Sciatic nerve (tissue), 2 donors: ENCODE measurements at regions not wholly inside any gene's neighbourhood (a gene's known extent, or its start where the extent isn't known, plus 50 kb on each side); places are given as distances from the start of the nearest gene placed in this dataset.

Experiments
- ATAC-seq: fragments of 200-7000 bp; cut with Tn5 transposase; one replicate; pipeline ENCODE4 v1.9.1; 2020; ENCODE audit warnings: mild to moderate bottlenecking, moderate library complexity
- DNase-seq: peaks from one replicate; pipeline ENCODE4 v3.0.0-alpha.2; 2020; ENCODE audit warnings: low spot score
- intact Hi-C: fragments of 100-400 bp; cut with DNase I; formaldehyde crosslinking; loops from one replicate; pipeline ENCODE4 v1.14.2; 2022
- donor health status: DM: no; HTN: no; CAD: no.
- donor health status: DM: no; HTN: no; CAD: no.

GRCh38 chr9:134967547-134967930, 49.8 kb upstream of the FCN1 start:
- intact Hi-C loops: no loop called here
- peak; percentile 48 for DNase-seq
- ATAC-seq: peak; percentile 57

GRCh38 chr9:134968011-134968822, 50.5 kb upstream of the FCN1 start:
- intact Hi-C loops: no loop called here
- ATAC-seq: peak; percentile 80
- DNase-seq: peak; percentile 56

- DNase-seq: no peak
- intact Hi-C loops: no loop called here
- no peak for ATAC-seq
Observed at GRCh38 chr9:134968823-134969090, 51.0 kb upstream of the FCN1 start.

- ATAC-seq: no peak
- intact Hi-C loops: no loop called here
- DNase-seq: peak; percentile 44
Observed at GRCh38 chr9:134969156-134970045, 51.7 kb upstream of the FCN1 start.

GRCh38 chr9:134970198-134970597, 52.5 kb upstream of the FCN1 start:
- no peak for ATAC-seq
- intact Hi-C loops: no loop called here
- no peak for DNase-seq

GRCh38 chr9:134970719-134971118, 53.0 kb upstream of the FCN1 start:
- DNase-seq (peak; percentile 39), ATAC-seq (no peak)
- intact Hi-C loops: no loop called here

- ATAC-seq: no peak
- intact Hi-C loops: no loop called here
Observed at GRCh38 chr9:134971196-134971595, 53.5 kb upstream of the FCN1 start.

GRCh38 chr9:134971696-134972095, 54.0 kb upstream of the FCN1 start:
- intact Hi-C loops: no loop called here
- ATAC-seq (no peak), DNase-seq (peak; percentile 18)

More at GRCh38 chr9:134971196-134971595, 53.5 kb upstream of the FCN1 start:
- peak; percentile 14 for DNase-seq

GRCh38 chr9:134972140-134972539, 54.4 kb upstream of the FCN1 start:
- intact Hi-C loops: no loop called here
- ATAC-seq: no peak
- peak; percentile 13 for DNase-seq

- no peak for DNase-seq
- intact Hi-C loops: no loop called here
- no peak for ATAC-seq
Observed at GRCh38 chr9:134975253-134975652, 57.5 kb upstream of the FCN1 start.

GRCh38 chr9:134976403-134976802, 58.7 kb upstream of the FCN1 start:
- no peak for ATAC-seq
- intact Hi-C loops: no loop called here
- no peak for DNase-seq

GRCh38 chr9:134978272-134978671, 60.6 kb upstream of the FCN1 start:
- ATAC-seq (no peak), DNase-seq (peak; percentile 15)
- intact Hi-C loops: no loop called here

GRCh38 chr9:134980516-134980915, 62.8 kb upstream of the FCN1 start:
- intact Hi-C loops: no loop called here
- DNase-seq (peak; percentile 45), ATAC-seq (no peak)

- DNase-seq (peak; percentile 37), ATAC-seq (no peak)
- intact Hi-C loops: no loop called here
Observed at GRCh38 chr9:134980991-134981390, 63.3 kb upstream of the FCN1 start.

GRCh38 chr9:134981829-134982228, 64.1 kb upstream of the FCN1 start:
- DNase-seq (peak; percentile 15), ATAC-seq (no peak)
- intact Hi-C loops: no loop called here

GRCh38 chr9:134982311-134982710, 64.6 kb upstream of the FCN1 start:
- no peak for ATAC-seq
- DNase-seq: peak; percentile 15
- intact Hi-C loops: no loop called here

GRCh38 chr9:134983074-134983473, 65.4 kb upstream of the FCN1 start:
- intact Hi-C loops: no loop called here
- DNase-seq (peak; percentile 59), ATAC-seq (peak; percentile 71)

GRCh38 chr9:134983506-134984371, 66.0 kb upstream of the FCN1 start:
- no peak for ATAC-seq
- DNase-seq: peak; percentile 7
- intact Hi-C loops: no loop called here
